ENCODE measurements at regions not wholly inside any gene's neighbourhood (a gene's known extent, or its start where the extent isn't known, plus 50 kb on each side); places are given as distances from the start of the nearest gene placed in this dataset.

DNA sequence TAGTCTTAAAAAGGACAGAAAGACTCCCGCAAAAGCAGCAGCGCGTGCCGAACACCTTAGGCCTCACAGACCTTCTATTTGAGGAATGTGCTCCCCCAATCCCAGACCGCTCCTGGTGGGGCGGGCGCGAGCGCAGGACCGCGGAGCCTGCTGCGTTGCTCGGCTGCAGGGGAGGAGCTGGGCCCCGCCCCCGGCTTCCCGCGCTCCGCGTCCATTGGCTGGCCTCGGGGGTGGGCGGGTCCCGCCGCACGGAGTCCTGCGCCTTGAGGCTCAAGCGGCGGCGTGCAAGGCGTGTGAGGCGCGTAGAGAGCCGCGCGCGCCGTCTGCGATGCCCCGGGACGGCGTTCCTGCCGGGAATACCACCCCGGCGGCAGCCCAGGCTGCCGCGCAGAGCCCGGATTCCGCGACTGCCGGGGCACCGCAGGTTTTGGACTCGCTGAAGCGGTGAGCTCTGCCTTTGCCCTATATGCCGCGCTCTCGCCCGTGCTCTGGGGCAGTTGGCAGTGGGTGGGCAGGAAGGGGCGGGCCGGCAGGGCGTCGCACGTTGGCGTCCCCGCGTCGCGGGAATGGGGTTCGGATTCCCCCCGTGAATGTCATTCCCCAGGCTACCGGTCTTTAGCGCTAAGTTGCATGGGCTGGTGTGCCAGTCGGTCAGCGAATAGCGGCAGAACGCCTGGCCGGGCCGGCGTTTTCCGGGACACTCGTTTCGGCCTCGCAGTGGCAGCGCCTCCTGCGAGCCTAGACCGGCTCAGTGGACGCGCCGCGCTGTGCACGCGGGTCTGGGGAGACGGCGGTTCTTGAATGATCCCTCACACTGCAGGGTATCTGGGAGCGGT is 49.6 kb upstream of the PAIP2B start (continued):
- TF ChIP-seq, protein P1, sequence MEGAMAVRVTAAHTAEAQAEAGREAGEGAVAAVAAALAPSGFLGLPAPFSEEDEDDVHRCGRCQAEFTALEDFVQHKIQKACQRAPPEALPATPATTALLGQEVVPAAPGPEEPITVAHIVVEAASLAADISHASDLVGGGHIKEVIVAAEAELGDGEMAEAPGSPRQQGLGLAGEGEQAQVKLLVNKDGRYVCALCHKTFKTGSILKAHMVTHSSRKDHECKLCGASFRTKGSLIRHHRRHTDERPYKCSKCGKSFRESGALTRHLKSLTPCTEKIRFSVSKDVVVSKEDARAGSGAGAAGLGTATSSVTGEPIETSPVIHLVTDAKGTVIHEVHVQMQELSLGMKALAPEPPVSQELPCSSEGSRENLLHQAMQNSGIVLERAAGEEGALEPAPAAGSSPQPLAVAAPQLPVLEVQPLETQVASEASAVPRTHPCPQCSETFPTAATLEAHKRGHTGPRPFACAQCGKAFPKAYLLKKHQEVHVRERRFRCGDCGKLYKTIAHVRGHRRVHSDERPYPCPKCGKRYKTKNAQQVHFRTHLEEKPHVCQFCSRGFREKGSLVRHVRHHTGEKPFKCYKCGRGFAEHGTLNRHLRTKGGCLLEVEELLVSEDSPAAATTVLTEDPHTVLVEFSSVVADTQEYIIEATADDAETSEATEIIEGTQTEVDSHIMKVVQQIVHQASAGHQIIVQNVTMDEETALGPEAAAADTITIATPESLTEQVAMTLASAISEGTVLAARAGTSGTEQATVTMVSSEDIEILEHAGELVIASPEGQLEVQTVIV (IDR thresholded peaks at IDR 0.05; ENCODE audit: borderline replicate concordance, partially characterized antibody), result no peak
- TF ChIP-seq FOS (IDR thresholded peaks at IDR 0.05; ENCODE audit: borderline replicate concordance, extremely low read depth, insufficient read length) (no peak), HDGF (IDR thresholded peaks at IDR 0.05) (no peak), STAT3 (IDR thresholded peaks at IDR 0.05; ENCODE audit: low read depth, low read length) (no peak), ESRRA (IDR thresholded peaks at IDR 0.05; ENCODE audit: low read length) (no peak), SMARCA5 (IDR thresholded peaks at IDR 0.05) (no peak), DPF2 (IDR thresholded peaks at IDR 0.05) (no peak), POLR2AphosphoS2 (IDR thresholded peaks at IDR 0.05; ENCODE audit: low read depth, low read length) (no peak), EP300 (IDR thresholded peaks at IDR 0.05; ENCODE audit: borderline replicate concordance in 1 of 2, control insufficient read depth in 1 of 2, low read depth in 2 of 2, low read length in 2 of 2) (no peak), NR2C2 (IDR thresholded peaks at IDR 0.05; ENCODE audit: borderline replicate concordance, control insufficient read depth, insufficient read length, low read depth) (no peak), MXI1 (IDR thresholded peaks at IDR 0.05; ENCODE audit: low read depth, low read length) (peak; percentile 69), NFYB (IDR thresholded peaks at IDR 0.05; ENCODE audit: insufficient read depth, low read depth, low read length) (peak; percentile 92)
- TF ChIP-seq, protein P2, sequence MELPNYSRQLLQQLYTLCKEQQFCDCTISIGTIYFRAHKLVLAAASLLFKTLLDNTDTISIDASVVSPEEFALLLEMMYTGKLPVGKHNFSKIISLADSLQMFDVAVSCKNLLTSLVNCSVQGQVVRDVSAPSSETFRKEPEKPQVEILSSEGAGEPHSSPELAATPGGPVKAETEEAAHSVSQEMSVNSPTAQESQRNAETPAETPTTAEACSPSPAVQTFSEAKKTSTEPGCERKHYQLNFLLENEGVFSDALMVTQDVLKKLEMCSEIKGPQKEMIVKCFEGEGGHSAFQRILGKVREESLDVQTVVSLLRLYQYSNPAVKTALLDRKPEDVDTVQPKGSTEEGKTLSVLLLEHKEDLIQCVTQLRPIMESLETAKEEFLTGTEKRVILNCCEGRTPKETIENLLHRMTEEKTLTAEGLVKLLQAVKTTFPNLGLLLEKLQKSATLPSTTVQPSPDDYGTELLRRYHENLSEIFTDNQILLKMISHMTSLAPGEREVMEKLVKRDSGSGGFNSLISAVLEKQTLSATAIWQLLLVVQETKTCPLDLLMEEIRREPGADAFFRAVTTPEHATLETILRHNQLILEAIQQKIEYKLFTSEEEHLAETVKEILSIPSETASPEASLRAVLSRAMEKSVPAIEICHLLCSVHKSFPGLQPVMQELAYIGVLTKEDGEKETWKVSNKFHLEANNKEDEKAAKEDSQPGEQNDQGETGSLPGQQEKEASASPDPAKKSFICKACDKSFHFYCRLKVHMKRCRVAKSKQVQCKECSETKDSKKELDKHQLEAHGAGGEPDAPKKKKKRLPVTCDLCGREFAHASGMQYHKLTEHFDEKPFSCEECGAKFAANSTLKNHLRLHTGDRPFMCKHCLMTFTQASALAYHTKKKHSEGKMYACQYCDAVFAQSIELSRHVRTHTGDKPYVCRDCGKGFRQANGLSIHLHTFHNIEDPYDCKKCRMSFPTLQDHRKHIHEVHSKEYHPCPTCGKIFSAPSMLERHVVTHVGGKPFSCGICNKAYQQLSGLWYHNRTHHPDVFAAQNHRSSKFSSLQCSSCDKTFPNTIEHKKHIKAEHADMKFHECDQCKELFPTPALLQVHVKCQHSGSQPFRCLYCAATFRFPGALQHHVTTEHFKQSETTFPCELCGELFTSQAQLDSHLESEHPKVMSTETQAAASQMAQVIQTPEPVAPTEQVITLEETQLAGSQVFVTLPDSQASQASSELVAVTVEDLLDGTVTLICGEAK (IDR thresholded peaks at IDR 0.05; ENCODE audit: borderline replicate concordance), result no peak
- TF ChIP-seq, protein P3, sequence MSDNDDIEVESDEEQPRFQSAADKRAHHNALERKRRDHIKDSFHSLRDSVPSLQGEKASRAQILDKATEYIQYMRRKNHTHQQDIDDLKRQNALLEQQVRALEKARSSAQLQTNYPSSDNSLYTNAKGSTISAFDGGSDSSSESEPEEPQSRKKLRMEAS (IDR thresholded peaks at IDR 0.05; ENCODE audit: low read depth, low read length), result no peak; the same call in 1 of the 2 replicates
- TF ChIP-seq, protein P4, sequence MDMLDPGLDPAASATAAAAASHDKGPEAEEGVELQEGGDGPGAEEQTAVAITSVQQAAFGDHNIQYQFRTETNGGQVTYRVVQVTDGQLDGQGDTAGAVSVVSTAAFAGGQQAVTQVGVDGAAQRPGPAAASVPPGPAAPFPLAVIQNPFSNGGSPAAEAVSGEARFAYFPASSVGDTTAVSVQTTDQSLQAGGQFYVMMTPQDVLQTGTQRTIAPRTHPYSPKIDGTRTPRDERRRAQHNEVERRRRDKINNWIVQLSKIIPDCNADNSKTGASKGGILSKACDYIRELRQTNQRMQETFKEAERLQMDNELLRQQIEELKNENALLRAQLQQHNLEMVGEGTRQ (IDR thresholded peaks at IDR 0.05; ENCODE audit: borderline replicate concordance, low read depth, low read length), result no peak
- TF ChIP-seq, protein P5, sequence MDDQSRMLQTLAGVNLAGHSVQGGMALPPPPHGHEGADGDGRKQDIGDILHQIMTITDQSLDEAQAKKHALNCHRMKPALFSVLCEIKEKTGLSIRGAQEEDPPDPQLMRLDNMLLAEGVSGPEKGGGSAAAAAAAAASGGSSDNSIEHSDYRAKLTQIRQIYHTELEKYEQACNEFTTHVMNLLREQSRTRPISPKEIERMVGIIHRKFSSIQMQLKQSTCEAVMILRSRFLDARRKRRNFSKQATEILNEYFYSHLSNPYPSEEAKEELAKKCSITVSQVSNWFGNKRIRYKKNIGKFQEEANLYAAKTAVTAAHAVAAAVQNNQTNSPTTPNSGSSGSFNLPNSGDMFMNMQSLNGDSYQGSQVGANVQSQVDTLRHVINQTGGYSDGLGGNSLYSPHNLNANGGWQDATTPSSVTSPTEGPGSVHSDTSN (IDR thresholded peaks at IDR 0.05; ENCODE audit: insufficient replicate concordance, low read depth, low read length), result no peak

All from GM12878 (cell line).